Right renal pelvis (tissue), 4 donors: ENCODE measurements at regions not wholly inside any gene's neighbourhood (a gene's known extent, or its start where the extent isn't known, plus 50 kb on each side); places are given as distances from the start of the nearest gene placed in this dataset.

Experiments
- DNase-seq, 4 donors: peaks; one replicate each; pipeline ENCODE4 v3.0.0-alpha.2; 2013; ENCODE audit warnings: low read depth in 4 of 4, low spot score in 3 of 4, missing footprints in 1 of 4

DNA sequence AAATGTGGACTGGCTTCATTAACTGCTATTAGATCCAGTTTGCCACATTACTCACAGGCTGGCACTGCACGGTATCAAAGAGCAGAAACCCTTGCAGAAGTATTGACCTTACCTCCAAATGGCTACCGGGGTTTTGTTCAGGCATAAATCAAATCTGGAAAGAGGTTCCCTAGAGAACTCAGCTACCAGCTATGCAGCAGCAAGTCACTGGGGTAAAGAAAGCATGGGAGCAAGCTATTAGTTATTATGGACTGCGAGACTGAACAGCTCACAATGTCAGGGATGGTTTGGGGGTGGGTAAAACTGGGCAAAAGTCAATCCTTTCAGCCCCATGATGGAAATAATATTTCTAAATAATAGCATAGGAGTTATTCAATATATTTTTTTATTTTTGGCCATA is 128.1 kb downstream of the FANCF start:
- DNase-seq, result no peak

DNA sequence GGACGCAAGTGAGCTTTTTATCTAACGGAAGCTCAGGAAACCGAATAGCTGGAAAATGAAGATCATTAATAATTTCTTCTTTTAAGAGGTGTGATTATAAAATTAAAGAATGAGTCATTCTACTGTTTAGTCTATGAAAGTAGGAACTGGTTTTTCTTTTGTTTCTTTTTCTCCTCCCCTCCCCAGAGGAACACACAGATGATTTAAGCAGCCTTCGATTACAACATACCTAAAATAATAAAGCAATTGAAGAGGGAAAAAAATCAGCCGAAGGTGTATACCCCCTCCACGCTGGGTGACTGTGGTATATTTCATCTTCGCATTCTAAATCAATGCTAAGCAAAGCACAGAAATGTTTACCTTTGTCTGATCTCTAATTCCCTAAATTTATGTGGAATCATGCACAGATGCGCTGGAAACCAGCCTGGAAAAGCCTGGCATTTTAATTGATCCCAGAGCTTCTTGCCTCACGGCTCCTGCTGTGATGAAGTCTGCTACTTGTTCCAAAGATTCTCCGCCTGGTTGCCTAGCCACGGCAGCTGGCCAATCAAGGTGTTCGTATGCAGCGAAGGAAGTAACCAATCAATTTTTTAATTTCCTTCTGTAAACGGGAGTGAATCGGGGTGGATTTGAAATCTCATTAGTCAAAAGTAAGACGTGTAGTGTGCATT is 133.9 kb downstream of the FANCF start:
- no peak for DNase-seq

DNA sequence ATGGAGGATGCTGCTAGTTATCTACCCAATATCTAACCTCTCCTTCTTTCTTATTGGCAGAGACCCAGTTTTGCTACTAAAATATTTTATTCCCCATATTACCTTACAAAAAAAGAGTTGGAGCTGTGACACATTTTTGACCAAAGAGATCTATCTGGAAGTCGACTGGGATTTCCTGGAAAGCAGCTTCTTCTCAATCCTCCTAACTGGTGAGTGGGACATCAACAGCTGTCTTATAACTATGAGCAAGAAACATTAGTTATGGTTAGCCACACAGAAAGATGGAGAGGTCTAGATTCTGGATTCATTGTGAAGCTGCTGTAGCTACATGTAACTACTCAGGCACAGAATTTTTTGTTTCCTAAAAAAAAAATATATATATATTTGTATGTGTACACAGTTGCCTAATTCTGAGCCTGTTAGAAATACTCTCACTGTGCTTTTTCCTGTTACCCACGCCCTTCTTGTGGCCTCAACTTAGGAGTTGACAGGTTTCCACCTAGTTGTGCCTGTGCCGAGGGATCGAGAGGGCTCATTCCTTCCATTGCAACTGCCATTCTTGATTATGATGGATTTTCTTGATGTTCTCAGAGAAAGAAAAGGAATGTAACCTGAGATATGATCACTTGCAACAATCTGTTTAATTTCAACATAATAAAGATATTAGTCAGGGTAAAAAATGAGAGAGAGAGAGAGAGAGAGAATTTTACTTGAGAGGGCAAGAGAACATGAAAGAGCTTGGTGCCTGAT is 142.0 kb downstream of the SLC17A6 start:
- no peak for DNase-seq

DNA sequence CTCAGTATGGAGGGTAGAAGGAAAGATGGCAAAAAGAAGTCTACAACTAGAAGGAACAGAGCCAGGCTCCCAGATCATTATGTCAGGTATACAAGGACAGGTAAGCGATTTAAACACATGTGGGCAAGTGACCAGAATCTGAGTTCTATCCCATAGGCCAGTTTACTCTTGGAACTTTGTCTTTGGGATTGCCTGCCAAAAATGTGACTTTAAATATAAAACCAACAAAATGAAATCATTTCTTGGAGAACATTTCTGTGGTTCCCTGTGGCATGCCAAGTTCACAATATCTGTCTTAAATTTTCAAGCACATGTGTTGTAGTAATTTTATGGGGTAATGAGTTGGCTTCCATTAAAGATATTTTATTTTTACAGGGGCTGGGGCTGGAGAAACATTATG is 141.0 kb downstream of the SLC17A6 start:
- DNase-seq, result no peak

DNA sequence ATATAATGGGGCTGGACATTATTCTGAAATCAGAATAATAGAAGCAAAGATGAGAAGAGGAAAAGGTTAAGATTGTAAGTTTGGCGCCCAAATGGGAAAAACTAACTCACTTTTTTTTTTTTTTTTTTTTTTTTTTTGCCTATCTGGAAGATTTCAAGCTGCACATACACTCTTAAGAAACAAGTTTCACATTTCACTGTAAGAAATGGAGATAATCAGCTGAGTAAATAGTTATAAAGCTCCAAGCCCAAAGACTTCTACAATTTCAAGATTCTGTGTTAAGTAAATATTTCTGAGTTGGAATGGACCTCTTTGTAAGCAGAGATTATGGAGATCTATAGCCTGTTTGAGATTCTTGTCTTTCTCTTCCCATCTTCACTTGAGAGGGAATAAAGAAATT is 140.0 kb downstream of the SLC17A6 start:
- DNase-seq, result no peak

DNA sequence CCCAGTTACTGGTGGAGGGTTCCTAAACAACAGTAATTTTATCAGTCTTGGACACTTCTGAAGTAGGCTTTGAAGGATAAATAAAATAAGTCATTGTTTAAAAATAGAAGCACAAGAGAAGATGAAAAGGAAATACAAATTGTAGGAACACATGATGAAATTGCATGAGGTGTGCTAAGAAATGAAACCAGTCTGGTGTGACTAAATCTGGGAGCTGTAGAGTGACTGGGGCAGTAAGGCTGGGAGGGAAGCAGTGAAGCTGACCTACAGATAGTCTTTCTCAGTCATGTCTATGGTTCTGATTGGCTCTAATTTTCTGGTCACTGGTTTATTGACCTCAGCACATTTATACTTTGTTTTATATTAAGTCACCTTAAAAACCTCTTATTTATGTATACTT is 139.1 kb downstream of the SLC17A6 start:
- no peak for DNase-seq

DNA sequence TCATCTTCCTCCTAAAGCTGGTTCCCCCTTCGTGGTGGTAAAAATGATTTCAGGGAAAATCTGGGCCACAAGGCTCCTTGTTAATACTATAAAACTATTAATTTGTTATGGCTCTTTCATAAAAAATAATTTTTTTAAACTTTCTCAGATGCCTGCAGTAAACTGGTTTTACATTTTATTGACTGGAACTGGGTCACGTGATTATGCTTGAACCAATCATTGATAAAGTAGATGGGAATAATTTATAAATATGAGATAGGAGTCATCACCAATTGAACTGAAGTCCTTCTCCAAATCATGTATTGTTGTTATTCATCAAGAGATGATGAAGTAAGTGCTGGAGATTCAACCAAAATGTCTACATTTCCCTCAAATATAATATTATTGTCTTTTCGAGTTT is 138.4 kb downstream of the SLC17A6 start:
- no peak for DNase-seq

DNA sequence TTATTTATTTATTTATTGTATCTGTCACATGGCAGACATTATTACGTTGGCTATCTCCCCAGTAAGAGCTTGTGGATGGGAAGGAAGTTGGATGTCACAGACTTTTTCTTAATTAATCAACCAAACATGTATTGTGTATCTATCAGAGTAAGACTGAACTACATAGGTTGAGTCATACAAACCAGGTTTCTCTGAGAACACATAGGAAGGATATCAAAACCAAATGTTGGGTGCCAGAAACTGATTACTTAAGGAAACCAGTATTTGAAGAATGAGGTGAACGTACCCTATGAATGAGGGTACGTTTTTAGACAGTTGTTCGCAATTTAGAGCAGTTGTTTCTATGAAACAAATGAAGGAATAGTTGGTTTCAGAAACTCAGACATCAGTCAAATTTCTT is 136.4 kb downstream of the SLC17A6 start:
- no peak for DNase-seq

DNA sequence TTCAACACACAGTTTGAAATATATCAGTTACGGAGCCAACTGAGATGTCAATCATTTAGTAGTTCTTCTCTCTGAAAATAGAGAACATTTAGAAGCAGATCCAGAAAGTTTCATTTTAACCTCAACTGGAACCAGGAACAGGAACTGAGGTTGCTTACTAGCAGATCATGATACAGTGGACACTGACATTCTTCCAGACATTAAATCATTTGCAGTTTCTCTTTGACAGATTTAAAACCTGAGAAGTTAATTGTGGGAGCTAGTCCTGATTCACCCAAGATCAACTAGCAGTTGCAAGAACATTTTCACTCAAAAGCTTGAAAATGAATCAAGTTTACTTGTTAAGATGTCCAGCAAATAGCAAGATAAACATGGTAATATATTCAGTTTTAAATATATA is 135.4 kb downstream of the SLC17A6 start:
- no peak for DNase-seq

DNA sequence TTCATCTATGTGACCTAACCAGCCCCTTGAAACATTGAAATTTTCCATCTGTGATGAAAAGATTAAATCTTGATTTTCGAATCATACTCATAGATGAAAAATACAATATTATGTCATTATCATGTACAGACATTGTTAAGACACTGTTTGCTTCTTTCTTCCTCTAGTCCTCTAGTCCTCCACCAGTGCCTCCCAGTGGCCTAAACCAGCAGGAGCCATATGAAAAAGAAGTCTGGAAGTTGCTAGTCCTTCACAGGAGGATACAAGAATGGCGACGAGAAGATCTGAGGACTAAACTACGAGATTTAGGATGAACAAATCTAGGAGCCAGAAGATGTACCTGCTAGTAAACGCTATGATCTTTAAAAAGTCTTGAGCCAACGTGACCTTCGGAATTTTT is 134.1 kb downstream of the SLC17A6 start:
- no peak for DNase-seq

DNA sequence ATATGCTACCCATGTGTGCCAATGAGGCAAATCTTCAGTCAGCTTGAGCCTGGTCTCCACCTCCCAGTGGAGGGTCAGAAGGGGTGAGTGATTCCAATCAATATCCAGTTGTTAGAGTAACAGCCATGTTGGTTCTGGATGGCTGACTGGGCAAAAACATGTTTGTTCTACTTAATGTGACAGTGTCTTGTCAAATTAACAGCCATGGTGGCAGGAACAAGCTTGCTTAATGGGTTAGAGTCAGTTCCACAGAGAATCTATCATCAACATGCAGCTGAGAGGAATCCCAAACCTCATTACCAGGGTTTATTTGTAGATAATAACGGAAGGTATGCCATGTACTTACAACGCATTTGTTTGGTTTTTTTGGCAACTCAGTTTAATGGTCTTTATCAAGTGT is 133.2 kb downstream of the SLC17A6 start:
- no peak for DNase-seq

DNA sequence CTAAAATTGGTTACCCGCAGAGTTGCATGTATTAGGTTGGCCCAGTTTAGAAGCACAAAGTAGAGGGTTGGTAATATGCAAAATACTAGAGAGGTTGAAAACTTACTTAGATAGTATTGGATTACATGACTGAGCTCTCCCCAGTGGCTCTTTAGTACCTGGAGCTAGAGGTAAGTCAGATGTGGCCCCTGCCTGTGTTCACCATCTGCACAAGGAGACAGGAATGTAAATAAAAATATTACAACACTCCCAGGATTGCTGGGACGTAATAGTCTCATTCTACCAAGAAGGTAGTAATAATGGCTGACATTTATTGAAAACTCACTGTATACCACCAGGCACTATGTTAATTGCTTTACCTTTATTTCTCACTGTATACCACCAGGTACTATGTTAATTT is 129.6 kb downstream of the SLC17A6 start:
- no peak for DNase-seq

DNA sequence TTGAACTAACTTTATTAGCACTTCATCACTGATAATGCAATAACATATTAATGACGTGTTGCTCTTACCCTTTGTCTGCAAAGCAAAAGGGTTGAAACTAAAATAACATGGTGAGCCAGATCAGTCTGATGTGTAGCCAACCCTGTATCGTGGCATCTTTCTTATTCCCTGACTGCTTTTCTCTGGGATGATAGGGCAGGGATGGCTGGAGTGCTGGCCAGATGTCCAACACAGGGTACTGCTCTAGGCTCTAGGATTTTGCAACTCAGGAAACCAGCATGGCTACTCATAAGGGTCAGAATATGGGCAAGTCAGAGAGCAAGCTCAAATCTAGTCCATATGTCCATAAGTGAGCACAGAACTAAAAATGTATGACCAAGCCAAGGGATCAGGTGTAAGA is 129.1 kb downstream of the SLC17A6 start:
- no peak for DNase-seq

DNA sequence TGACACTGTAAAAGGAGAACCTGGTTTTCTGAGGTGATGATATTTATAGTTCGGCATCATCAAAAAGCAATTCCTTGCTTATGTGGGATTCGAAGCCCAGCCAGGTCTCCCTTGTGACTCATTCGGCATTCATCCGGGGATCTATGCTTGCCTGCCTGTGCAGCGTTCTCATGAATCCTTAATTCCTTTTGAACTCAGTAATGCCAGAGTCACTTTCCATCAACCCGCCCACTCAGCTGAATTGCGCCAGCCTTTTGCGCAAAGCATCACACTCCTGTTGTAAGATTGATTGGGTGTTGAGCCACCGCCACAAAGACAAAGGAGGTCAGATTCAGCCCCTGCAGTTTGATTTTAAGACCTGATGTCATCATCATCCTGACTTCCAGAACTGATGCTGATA is 128.6 kb downstream of the SLC17A6 start:
- DNase-seq, result no peak

DNA sequence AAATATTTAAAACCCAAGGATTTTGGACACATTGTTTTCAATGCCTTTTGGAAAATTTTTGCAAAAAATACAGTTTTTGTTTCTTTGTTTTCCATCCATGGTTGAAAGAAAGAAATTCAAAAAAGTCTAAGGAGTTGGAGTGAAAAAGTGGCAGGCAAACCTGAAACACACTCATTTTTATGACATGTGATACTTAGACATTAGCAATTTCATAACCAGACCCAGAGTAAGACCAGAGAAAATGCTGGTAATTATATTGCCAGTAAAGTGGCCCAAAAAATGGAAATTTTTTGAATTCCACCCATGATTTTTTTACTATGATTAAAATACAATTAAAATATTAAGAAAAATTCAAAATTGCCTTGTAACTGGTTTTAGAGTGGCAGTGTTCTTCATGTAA is 128.2 kb downstream of the SLC17A6 start:
- DNase-seq, result no peak

DNA sequence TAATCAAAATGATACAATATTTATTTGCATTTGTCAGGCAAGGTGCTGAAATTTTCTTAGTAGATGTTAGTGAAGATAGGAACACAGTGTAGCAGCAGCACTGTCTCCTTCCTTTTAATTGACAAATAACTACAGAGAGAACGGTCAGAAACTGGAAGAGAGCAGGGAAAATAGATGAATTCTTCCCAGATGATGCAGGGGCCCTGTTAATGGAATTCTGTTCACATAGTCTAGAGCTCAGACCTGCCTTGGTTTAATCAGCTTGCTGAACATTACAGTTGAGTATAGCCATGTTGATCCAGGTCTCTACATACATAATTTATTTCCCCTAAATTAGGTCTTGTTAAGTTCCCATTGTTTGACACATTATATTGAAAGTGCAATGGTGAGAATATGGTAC is 127.4 kb downstream of the SLC17A6 start:
- DNase-seq, result no peak

DNA sequence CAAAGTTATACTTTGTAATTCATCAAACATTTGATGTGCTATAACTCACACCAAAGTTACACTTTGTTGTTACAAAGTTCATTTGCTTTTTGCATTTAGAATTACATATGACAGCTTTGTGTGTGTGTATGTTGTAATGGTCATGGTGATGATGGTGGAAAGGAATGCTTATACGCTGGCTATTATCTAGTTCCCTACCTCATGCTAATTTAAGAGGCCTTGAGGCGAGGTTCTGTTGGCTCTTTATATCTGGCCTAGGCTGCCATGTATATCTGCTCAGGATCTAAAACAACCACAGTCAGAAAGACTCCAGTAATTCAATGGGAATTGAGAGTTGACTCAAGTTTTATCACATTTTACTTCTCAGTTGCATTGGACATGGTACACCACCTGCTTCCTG is 123.4 kb downstream of the SLC17A6 start:
- no peak for DNase-seq

DNA sequence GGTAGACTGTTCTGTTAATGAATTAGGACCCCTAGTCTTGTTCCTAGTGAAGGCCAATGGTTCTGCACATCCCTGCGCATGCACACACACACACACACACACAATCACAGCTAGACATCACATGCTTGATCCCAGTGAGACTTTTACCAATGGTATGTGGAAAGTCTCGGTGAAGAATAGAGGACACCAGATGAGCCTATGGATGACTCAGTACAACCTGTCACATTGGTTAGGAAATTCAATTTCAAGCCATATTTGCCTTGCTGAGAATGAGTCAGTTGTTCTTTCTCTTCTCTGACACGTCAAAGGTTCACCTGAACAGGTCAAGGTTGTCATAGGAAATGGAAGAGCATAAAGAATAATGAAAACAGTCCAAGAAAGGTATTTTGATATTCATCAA is 122.0 kb downstream of the SLC17A6 start:
- DNase-seq, result no peak

DNA sequence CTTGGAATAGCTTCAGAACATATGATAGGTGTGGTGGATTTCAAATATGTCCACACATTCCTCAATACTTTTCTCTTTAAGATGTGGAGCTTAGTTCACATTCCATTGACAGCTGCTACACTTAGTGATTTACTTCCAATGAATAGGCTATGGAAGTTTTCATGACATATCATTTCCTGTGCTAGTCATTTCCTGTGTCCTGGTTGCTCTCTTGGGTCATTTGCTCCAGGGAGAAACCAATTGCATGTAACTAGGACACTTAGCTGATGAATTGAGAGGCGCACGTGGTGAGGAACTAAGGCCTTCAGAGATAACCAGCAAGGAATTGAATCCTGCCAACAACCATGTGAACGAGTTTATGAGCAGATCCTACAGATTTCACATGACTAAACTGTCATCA is 120.9 kb downstream of the SLC17A6 start:
- DNase-seq, result no peak

DNA sequence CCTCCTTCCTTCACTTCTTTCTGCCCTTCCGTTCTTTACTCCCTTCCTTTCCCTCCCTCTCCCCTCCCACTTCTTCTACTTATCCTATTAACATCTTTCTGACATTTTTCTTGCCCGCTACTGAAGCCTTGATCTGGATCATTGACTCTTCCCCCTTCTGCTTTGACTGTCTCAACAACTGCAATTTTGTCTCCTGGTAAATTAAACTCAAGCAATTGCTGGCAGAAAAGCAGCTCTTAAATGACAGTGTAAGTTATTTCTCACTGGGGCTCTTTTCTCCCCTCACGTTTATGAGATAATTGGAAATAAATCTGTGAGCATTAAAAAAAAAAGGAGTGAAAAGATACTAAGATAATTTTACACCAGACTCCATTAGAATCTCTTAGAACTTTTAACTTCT is 120.0 kb downstream of the SLC17A6 start:
- DNase-seq, result no peak

DNA sequence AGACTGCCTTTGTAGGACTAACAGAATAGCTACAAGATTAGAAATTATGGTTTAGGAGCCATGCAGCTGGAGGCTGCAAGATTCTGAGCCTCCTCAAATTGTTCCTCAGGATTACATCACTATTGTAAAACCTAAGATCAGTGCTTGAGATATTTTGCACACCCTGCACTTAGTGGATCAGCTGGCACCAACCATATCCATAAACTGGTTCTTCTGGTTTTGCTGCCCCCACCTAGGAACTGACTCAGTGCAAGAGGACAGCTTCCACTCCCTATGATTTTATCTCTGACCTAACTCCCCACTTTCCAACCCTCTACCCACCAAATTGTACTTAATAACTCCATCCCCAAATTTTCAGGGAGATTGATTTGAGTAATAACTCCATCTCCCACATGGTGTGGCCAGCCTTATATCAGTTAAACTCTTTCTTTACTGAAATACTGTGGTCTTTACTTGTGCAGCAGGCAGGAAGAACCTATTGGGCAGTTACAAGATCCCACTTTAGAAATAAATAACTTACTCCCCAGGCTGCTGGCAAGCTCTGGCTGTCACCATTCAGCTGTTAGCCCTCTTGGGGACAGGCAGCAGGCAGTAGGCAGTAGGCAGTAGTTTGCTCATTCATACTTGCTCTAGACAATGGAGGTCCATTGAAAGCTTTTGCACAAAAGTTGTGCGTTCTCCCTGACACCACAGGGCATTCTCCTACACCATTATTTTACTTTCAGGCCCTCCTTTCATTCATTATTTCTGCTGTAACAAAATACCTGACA is 119.0 kb downstream of the SLC17A6 start:
- DNase-seq, result no peak
